Activated CD4-positive, alpha-beta T cell treated with anti-CD3 and anti-CD28 coated beads, Interleukin-2, amount 10 ng/mL, durations not matched to agents 24 days and 14 days (primary cell): ENCODE measurements at regions not wholly inside any gene's neighbourhood (a gene's known extent, or its start where the extent isn't known, plus 50 kb on each side); places are given as distances from the start of the nearest gene placed in this dataset.

Experiments
- DNase-seq: peaks from one replicate; pipeline ENCODE4 v3.0.0; 2022
- H3K27ac Mint-ChIP-seq: one replicate; pipeline ENCODE4 v1.8.0; 2022; ENCODE audit warnings: mild to moderate bottlenecking, mixed read lengths
- H3K27me3 Mint-ChIP-seq: one replicate; pipeline ENCODE4 v1.8.0; 2022; ENCODE audit warnings: mixed read lengths
- H3K36me3 Mint-ChIP-seq: one replicate; pipeline ENCODE4 v1.8.0; 2022; ENCODE audit warnings: low read depth, mild to moderate bottlenecking, mixed read lengths
- H3K4me1 Mint-ChIP-seq: one replicate; pipeline ENCODE4 v1.8.0; 2021; ENCODE audit warnings: mixed read lengths
- H3K4me3 Mint-ChIP-seq: one replicate; pipeline ENCODE4 v1.8.0; 2022; ENCODE audit warnings: mild to moderate bottlenecking, moderate library complexity, mixed read lengths
- H3K9me3 Mint-ChIP-seq: one replicate; pipeline ENCODE4 v1.8.0; 2021; ENCODE audit warnings: mixed read lengths
- intact Hi-C: fragments of 100-400 bp; cut with micrococcal nuclease; formaldehyde crosslinking; loops from one replicate; pipeline ENCODE4 v1.15.1; 2023

DNA sequence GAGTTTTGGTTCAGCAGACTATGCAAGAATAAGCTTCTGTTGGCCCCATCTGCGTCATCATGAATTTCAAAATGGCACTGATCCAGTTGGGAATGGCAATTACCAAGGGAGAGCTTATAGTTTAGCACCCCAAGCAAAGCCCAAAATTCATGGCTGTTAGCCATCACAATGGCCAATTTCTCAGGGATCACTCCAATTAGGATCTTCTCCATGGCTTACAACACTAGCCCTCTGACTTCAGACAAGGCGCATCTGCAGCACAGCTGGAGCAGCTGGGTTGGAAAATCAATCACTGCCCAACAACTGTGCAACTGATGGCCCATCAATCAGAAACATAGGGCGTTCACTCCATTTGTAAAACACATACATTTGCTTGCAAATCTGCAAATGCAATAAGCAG is 273.6 kb downstream of the SRBD1 start:
- H3K27ac Mint-ChIP-seq = no peak overlapping the region
- no peaks in the 10 kb centered on the region for H3K4me1 Mint-ChIP-seq
- intact Hi-C loops = no loop called here

GRCh38 chr2:45334205-45334604 is 276.9 kb downstream of the SRBD1 start:
- Mint-ChIP-seq H3K9me3 (no peaks in the 10 kb centered on the region), H3K4me3 (no peak overlapping the region), H3K27me3 (no peaks in the 10 kb centered on the region), H3K36me3 (no peaks in the 10 kb centered on the region), H3K27ac (no peak overlapping the region), H3K4me1 (no peaks in the 10 kb centered on the region)
- no peak for DNase-seq
- intact Hi-C loops = no loop called here

More for the DNA sequence above, 273.6 kb downstream of the SRBD1 start:
- Mint-ChIP-seq H3K4me3 (no peak overlapping the region), H3K36me3 (no peaks in the 10 kb centered on the region), H3K9me3 (no peaks in the 10 kb centered on the region), H3K27me3 (no peaks in the 10 kb centered on the region)
- DNase-seq = no peak

- Mint-ChIP-seq H3K36me3 (no peaks in the 10 kb centered on the region), H3K9me3 (no peaks in the 10 kb centered on the region), H3K4me1 (no peaks in the 10 kb centered on the region), H3K27ac (no peak overlapping the region), H3K4me3 (no peak overlapping the region), H3K27me3 (no peaks in the 10 kb centered on the region)
- intact Hi-C loops = no loop called here
- DNase-seq = no peak
Measured at GRCh38 chr2:45332567-45332966, 278.5 kb downstream of the SRBD1 start.

GRCh38 chr2:45332094-45332493 is 279.0 kb downstream of the SRBD1 start:
- Mint-ChIP-seq H3K27me3 (peaks cover 3% of the 10 kb centered on the region), H3K9me3 (no peaks in the 10 kb centered on the region), H3K4me3 (no peak overlapping the region), H3K36me3 (no peaks in the 10 kb centered on the region), H3K4me1 (no peaks in the 10 kb centered on the region), H3K27ac (no peak overlapping the region)
- intact Hi-C loops = no loop called here
- no peak for DNase-seq

GRCh38 chr2:45331410-45331786 is 279.7 kb downstream of the SRBD1 start:
- no peak for DNase-seq
- no peaks in the 10 kb centered on the region for H3K9me3 Mint-ChIP-seq
- H3K27me3 Mint-ChIP-seq = peaks cover 4% of the 10 kb centered on the region
- H3K36me3 Mint-ChIP-seq = no peaks in the 10 kb centered on the region
- H3K27ac Mint-ChIP-seq = no peak overlapping the region
- H3K4me3 Mint-ChIP-seq = no peak overlapping the region
- intact Hi-C loops = no loop called here
- no peaks in the 10 kb centered on the region for H3K4me1 Mint-ChIP-seq

- H3K36me3 Mint-ChIP-seq = no peaks in the 10 kb centered on the region
- intact Hi-C loops = no loop called here
- H3K9me3 Mint-ChIP-seq = no peaks in the 10 kb centered on the region
- DNase-seq = no peak
- no peak overlapping the region for H3K27ac Mint-ChIP-seq
- H3K27me3 Mint-ChIP-seq = peaks cover 4% of the 10 kb centered on the region
- no peak overlapping the region for H3K4me3 Mint-ChIP-seq
- H3K4me1 Mint-ChIP-seq = no peaks in the 10 kb centered on the region
Measured at GRCh38 chr2:45330637-45331409, 280.2 kb downstream of the SRBD1 start.

DNA sequence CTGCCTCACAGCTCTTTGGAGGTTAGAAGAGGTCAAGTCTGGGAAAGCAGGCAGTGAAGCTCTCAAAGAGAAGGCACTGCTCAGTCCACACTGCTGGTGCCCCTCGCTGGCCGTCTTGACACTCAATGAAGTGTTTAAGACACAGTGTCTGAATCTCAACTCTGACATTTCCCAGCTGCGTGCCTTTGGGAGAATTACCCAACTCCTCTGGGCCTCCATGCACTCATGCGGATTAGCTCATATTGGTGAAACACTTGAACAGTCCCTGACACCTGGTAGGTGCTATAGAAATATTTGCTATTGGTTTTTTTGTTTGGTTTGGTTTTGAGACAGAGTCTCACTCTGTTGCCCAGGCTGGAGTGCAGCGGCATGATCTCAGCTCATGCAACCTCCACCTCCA is 281.0 kb downstream of the SRBD1 start:
- no peak overlapping the region for H3K27ac Mint-ChIP-seq
- H3K27me3 Mint-ChIP-seq = peaks cover 4% of the 10 kb centered on the region
- no peaks in the 10 kb centered on the region for H3K36me3 Mint-ChIP-seq
- H3K4me3 Mint-ChIP-seq = no peak overlapping the region
- no peaks in the 10 kb centered on the region for H3K9me3 Mint-ChIP-seq
- intact Hi-C loops = no loop called here
- DNase-seq = no peak
- no peaks in the 10 kb centered on the region for H3K4me1 Mint-ChIP-seq

DNA sequence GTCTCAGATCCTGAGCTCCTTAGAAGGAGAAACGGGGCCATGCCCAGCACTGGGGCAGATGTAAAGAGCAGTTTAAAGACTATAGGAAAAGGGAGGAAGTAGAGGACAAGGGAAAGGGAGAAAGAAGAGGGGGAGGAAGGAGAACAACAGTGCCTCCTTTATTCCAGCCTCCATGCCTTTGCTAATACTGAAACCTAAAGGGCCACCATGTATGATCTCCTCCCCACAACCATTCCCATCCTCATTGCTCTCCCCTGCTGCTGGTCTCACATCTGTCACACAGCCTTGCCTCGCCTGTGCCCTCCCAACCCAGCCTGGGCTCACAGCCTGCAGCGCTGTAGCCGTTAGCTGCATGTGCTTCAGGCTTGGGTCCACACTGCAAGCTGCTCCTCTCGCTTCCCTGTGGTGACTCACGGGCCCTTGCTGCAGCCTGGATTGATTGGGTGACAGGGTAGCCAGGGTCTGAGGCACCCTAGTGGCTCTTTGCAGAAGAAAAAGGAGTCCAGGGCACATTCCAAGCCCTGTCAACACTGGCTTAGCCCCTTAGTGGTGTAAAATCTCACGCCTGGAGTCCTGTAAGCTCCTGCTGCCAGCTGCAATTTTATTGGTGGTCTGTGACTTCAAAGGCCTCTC is 281.9 kb downstream of the SRBD1 start:
- Mint-ChIP-seq H3K27me3 (peaks cover 4% of the 10 kb centered on the region), H3K36me3 (no peaks in the 10 kb centered on the region), H3K27ac (no peak overlapping the region), H3K9me3 (no peaks in the 10 kb centered on the region), H3K4me3 (no peak overlapping the region), H3K4me1 (no peaks in the 10 kb centered on the region)
- no peak for DNase-seq
- intact Hi-C loops = no loop called here

DNA sequence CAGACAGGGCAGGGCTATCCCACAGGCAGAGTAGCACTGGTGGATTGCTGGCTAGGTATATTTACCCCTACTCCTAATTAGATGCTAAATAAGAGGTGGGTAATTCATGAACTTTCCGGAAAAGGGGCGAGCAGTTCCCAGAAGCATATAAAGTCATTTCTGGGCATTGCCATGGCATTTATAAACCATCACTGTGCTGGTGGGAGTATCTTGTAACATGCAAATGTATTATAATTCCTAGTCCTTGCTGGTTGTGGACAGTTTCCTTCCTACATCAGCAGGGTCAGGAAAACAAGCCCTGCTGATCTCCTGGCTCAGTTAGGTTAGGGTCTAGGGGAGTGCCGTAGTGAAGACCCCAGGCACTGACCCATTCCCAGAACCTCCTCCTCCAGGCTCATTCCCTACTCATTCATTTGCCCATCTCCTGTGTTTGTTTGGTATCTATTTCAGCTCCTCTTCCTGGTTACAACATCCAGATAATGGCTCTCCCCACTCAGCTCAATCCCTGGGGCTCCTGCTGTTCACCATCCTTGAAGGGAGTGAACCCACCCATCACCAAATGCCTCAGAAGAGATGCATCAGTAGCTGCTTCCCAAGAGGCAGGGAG is 282.7 kb downstream of the SRBD1 start:
- Mint-ChIP-seq H3K27ac (no peak overlapping the region), H3K4me1 (no peaks in the 10 kb centered on the region), H3K27me3 (peaks cover 6% of the 10 kb centered on the region), H3K4me3 (no peak overlapping the region), H3K36me3 (no peaks in the 10 kb centered on the region), H3K9me3 (no peaks in the 10 kb centered on the region)
- no peak for DNase-seq
- intact Hi-C loops = no loop called here

DNA sequence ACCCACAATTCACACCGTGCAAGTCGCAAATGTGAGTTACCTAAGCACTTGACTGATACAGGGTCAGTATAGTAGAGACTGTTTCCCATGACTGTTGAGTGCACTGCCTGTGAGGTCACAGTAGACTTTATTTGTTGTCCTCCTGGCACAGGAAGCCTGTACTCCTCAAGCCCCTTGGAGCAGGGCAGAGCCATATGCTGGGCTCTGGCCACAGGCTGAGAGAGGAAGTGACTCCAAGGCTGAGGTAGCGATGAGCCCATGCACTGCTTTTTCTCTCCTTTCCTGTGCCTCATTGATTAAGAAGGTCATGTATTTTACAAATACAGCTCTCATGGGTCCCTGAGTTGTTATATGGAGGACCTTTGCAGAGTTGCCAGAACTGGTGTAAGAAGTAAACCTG is 287.7 kb downstream of the SRBD1 start:
- intact Hi-C loops = no loop called here
- Mint-ChIP-seq H3K4me1 (no peaks in the 10 kb centered on the region), H3K4me3 (no peak overlapping the region), H3K9me3 (no peaks in the 10 kb centered on the region), H3K27ac (no peak overlapping the region), H3K27me3 (peaks cover 6% of the 10 kb centered on the region), H3K36me3 (no peaks in the 10 kb centered on the region)
- DNase-seq = no peak

DNA sequence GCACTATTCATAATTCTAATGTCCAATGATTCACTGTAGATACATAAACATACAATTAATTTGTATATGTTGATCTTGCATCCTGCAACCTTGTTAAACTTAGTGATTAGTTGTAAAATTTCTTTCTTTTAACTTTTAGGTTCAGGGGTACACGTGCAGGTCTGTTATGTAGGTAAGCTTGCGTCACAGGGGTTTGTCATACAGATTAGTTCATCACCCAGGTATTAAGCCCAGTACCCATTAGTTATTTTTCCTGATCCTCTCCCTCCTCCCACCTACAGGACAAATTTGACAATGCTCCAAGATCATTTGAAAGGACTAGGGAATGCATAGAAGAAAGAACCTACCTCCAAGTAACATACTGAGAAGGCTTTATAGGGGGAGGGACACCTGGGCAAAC is 290.1 kb downstream of the SRBD1 start:
- Mint-ChIP-seq H3K27ac (no peak overlapping the region), H3K9me3 (no peaks in the 10 kb centered on the region), H3K4me1 (no peaks in the 10 kb centered on the region), H3K36me3 (no peaks in the 10 kb centered on the region), H3K4me3 (no peak overlapping the region), H3K27me3 (peaks cover 2% of the 10 kb centered on the region)
- intact Hi-C loops = no loop called here
- no peak for DNase-seq

DNA sequence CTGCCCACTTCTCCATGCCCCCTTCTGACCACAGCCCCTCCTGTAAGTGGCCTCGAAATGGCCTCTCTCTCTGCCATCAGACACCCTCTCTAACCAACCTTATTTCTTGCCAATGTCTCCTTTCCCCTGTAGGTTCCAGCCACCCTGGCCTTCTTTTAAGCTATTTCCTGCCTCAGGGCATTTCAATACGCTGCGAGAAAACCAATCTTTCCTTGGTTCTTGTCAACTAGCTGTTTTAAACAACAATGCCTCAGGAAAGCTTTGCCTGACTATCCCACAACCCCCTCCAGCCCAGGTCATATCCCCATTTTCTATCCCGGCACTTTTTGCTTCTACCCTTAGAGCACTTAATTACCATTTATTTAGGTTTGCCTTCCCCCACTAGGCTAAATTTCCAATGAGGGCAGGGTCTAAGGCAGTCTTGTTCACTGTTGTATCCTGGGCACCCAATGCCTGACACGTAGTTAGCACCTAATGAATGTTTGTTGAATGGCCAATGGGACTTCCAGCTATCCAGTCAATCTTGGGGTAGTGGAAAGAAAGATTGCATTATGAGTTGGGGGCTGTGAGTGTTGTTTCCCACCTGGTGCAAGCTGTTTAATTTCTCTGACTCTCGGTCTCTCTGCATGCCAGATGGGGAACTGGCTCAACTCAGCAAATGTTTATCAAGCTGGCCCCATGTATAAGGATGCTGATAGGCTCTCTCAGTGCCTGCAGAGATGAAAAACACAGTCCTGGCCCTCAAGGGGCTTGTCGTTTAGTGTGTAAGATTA is 291.2 kb downstream of the SRBD1 start:
- intact Hi-C loops = no loop called here
- Mint-ChIP-seq H3K27me3 (peaks cover 2% of the 10 kb centered on the region), H3K27ac (no peak overlapping the region), H3K9me3 (no peaks in the 10 kb centered on the region), H3K4me3 (no peak overlapping the region), H3K4me1 (no peaks in the 10 kb centered on the region), H3K36me3 (no peaks in the 10 kb centered on the region)
- DNase-seq = no peak

DNA sequence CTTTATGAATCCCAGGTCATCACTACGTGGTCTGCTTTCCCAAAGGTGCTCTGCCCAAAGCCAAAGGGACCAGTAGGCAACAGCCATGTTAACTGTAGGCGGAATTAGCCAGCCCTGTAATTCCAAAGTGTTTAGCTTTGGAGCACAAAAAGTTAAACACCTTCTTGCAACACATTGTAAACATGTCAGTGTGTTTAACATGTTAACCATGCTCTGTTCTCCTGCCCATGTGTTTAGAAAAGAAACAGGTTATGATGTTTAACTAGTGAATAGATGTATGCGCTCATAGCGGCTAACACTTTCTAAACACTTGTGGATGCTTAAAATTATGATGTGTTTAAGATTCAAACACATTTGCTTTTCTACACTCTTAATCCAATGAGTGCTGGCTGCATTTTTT is 292.4 kb downstream of the SRBD1 start:
- no peaks in the 10 kb centered on the region for H3K36me3 Mint-ChIP-seq
- no peaks in the 10 kb centered on the region for H3K4me1 Mint-ChIP-seq

More for the DNA sequence above, 292.4 kb downstream of the SRBD1 start:
- H3K4me3 Mint-ChIP-seq = no peak overlapping the region
- H3K27me3 Mint-ChIP-seq = no peaks in the 10 kb centered on the region
- no peak overlapping the region for H3K27ac Mint-ChIP-seq
- H3K9me3 Mint-ChIP-seq = no peaks in the 10 kb centered on the region
- no peak for DNase-seq
- intact Hi-C loops = no loop called here
